HepG2 (cell line): ENCODE measurements at regions not wholly inside any gene's neighbourhood (a gene's known extent, or its start where the extent isn't known, plus 50 kb on each side); places are given as distances from the start of the nearest gene placed in this dataset.

Experiments
- ATAC-seq: fragments of 200-7000 bp; cut with Tn5 transposase; 3 replicates; pipeline ENCODE4 v1.9.1; 2020; ENCODE audit warnings: mild to moderate bottlenecking, moderate library complexity
- BruUV-seq: library from RNA; stranded (reverse); fragments of 400-500 nt; replicated peaks from 2 replicates; lab custom pipeline; 2021; lab: Mats Ljungman, UMichigan
- CTCF ChIA-PET: fragments of 300-600 bp; formaldehyde crosslinking; extraction: SDS; loops from one replicate; lab custom pipeline; 2021; ENCODE audit warnings: low total read pairs, inconsistent platforms, low intra/inter-chr PET ratio; lab: Yijun Ruan, JAX
- POLR2A ChIA-PET: fragments of 350-600 bp; sonication (Branson Sonifier 250); formaldehyde crosslinking; loops from one replicate; lab custom pipeline; 2020; ENCODE audit warnings: antibody characterized with exemption, inconsistent platforms; lab: Yijun Ruan, JAX
- DNase-seq: peaks from one replicate; pipeline ENCODE4 v3.0.0-alpha.2; 2015; ENCODE audit warnings: low spot score
- FAIRE-seq: peaks from 3 replicates; lab custom pipeline; 2011; peaks lifted over from hg19 to GRCh38; lab: Jason Lieb, UNC
- H2AFZ ChIP-seq: one replicate; pipeline ENCODE4 v1.6.1; 2011; ENCODE audit warnings: low read length, inconsistent platforms
- H3K27ac ChIP-seq: fragments of 300-600 bp; 3 replicates; pipeline ENCODE4 v1.8.0; 2011; ENCODE audit warnings: mixed run types, mild to moderate bottlenecking, mixed read lengths, low read length, inconsistent platforms; ENCODE audit not compliant: insufficient read depth; ENCODE audit errors: extremely low read length
- H3K27me3 ChIP-seq, 2 experiments: fragments of 200-600 bp in 1 of 2; 2 replicates in 1 of 2; 3 replicates in 1 of 2; pipeline versions ENCODE4 v1.6.0 to v1.8.0; 2011; ENCODE audit warnings: low read length in 2 of 2, mild to moderate bottlenecking in 2 of 2, moderate library complexity in 2 of 2, inconsistent platforms in 1 of 2; ENCODE audit not compliant: insufficient read depth in 2 of 2, control insufficient read depth in 1 of 2
- H3K36me3 ChIP-seq, 2 experiments: fragments of 200-600 bp in 1 of 2; replicated peaks in 1 of 2; 2 replicates in 1 of 2; 3 replicates in 1 of 2; pipeline versions ENCODE4 v1.5.1 to v1.8.0; 2011; ENCODE audit warnings: low read length in 2 of 2, inconsistent platforms in 1 of 2; ENCODE audit not compliant: insufficient read depth in 2 of 2, control insufficient read depth in 1 of 2
- H3K4me1 ChIP-seq: 2 replicates; pipeline ENCODE4 v1.5.1; 2012; ENCODE audit warnings: low read length, inconsistent platforms; ENCODE audit not compliant: insufficient read depth
- H3K4me2 ChIP-seq: 2 replicates; pipeline ENCODE4 v1.6.0; 2011; ENCODE audit warnings: low read depth, low read length, inconsistent platforms
- H3K4me3 ChIP-seq, 3 experiments: fragments of 200-600 bp in 1 of 3; sonication (generic), shearing (Covaris generic) in 1 of 3; replicated peaks in 1 of 3; 2 replicates each; pipeline ENCODE4 v1.5.1; 2011 to 2016; ENCODE audit warnings: low read length in 3 of 3, inconsistent platforms in 2 of 3, low read depth in 2 of 3, mild to moderate bottlenecking in 2 of 3, control low read depth in 1 of 3, mixed read lengths in 1 of 3; ENCODE audit not compliant: insufficient read depth in 1 of 3
- H3K79me2 ChIP-seq: one replicate; pipeline ENCODE4 v1.6.1; 2011; ENCODE audit warnings: low read length, inconsistent platforms; ENCODE audit not compliant: insufficient read depth
- H3K9ac ChIP-seq: 2 replicates; pipeline ENCODE4 v1.6.0; 2011; ENCODE audit warnings: mild to moderate bottlenecking, low read depth, low read length, inconsistent platforms; ENCODE audit not compliant: insufficient read depth
- H3K9me3 ChIP-seq: 2 replicates; pipeline ENCODE4 v1.5.1; 2012; ENCODE audit warnings: mild to moderate bottlenecking, low read length
- H4K20me1 ChIP-seq: 2 replicates; pipeline ENCODE4 v1.6.0; 2011; ENCODE audit warnings: inconsistent platforms, mild to moderate bottlenecking, low read length, moderate library complexity; ENCODE audit not compliant: insufficient read depth
- CTCF ChIP-seq: sonication (generic); formaldehyde crosslinking; IDR thresholded peaks from 2 replicates; pipeline ENCODE4 v1.5.0; 2020; ENCODE audit warnings: mild to moderate bottlenecking, missing genetic modification reagents, moderate library complexity
- FOXK1 ChIP-seq: sonication (generic); formaldehyde crosslinking; IDR thresholded peaks from 2 replicates; pipeline ENCODE4 v1.4.0; 2020; ENCODE audit warnings: low read depth, missing genetic modification reagents, borderline replicate concordance
- HNF1A ChIP-seq, 2 experiments: sonication (generic) in 1 of 2; formaldehyde crosslinking in 1 of 2; IDR thresholded peaks; 2 replicates each; pipeline versions ENCODE4 v1.4.0 to v1.6.1; 2016 to 2020; ENCODE audit warnings: borderline replicate concordance in 1 of 2, low read depth in 1 of 2, mild to moderate bottlenecking in 1 of 2, missing genetic modification reagents in 1 of 2
- KLF9 ChIP-seq: IDR thresholded peaks from 2 replicates; pipeline ENCODE4 v1.6.1; 2016; ENCODE audit warnings: low read depth
- RXRA ChIP-seq: sonication (generic); formaldehyde crosslinking; IDR thresholded peaks from 2 replicates; pipeline ENCODE4 v1.5.1; 2020; ENCODE audit warnings: missing genetic modification reagents
- STAG1 ChIP-seq: sonication (generic); formaldehyde crosslinking; IDR thresholded peaks from 2 replicates; pipeline ENCODE4 v1.4.0; 2020; ENCODE audit warnings: missing genetic modification reagents
- ZBTB25 ChIP-seq: IDR thresholded peaks from 2 replicates; pipeline ENCODE4 v1.6.1; 2018; ENCODE audit warnings: missing genetic modification reagents
- ZBTB7B ChIP-seq: sonication (generic); formaldehyde crosslinking; IDR thresholded peaks from 2 replicates; pipeline ENCODE4 v1.4.0; 2020; ENCODE audit warnings: missing genetic modification reagents
- WGBS: methylation state at CpG from one replicate; pipeline ENCODE4 v1.1.6; 2017; ENCODE audit warnings: low lambda C conversion rate; 5-methylcytosine and 5-hydroxymethylcytosine counted together
- in situ Hi-C: cut with HindIII; loops from 2 replicates; pipeline ENCODE4 v1.10.0; 2017; ENCODE audit warnings: low pct_unique_long_range_greater_than_20kb; ENCODE audit not compliant: extremely low pct_ligation_motif_present
- intact Hi-C: fragments of 100-400 bp; cut with micrococcal nuclease; formaldehyde crosslinking; loops from one replicate; pipeline ENCODE4 v1.10.0; 2022; ENCODE audit not compliant: unreplicated experiment

GRCh38 chr10:8439040-8439439 is 384.6 kb downstream of the GATA3 start (continued):
- TF ChIP-seq KLF9 (no peak), FOXK1 (CRISPR knock-in tag) (no peak), ZBTB25 (CRISPR knock-in tag) (no peak)

DNA sequence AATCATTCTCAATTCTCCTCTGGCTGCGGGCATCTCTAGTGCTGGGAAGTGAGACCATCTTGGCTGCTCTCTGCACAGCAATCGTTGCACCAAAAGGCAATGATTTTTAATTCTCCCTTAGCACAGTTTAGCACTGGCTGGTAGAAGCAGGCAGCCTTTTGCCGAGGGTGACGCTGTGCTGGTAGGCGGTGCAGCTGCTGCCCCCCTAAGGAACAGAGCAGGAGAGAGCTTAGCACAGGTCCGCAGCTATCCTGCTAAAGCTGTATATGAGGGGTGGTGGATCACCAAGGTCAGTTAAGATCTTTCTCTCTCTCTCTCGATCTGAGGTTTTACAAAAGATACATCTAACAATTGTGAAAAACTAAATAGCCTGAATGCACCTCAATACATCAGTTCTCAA is 390.1 kb downstream of the GATA3 start:
- ATAC-seq (peak; percentile 50; the same call in 1 of the 3 replicates), DNase-seq (no peak), FAIRE-seq (no peak)
- Histone ChIP-seq H3K4me3 (no peak overlapping the region), H3K4me2 (no peak overlapping the region), H3K36me3 (no peaks in the 10 kb centered on the region), H2AFZ (no peak overlapping the region), H3K9ac (no peak overlapping the region), H3K27ac (no peak overlapping the region), H3K9me3 (no peaks in the 10 kb centered on the region), H4K20me1 (no peaks in the 10 kb centered on the region), H3K79me2 (no peaks in the 10 kb centered on the region), H3K27me3 (no peaks in the 10 kb centered on the region), H3K4me1 (no peaks in the 10 kb centered on the region)
- intact Hi-C loops: no loop called here
- in situ Hi-C loops: no loop called here
- ChIA-PET POLR2A (no interaction called here), CTCF (no interaction called here)
- WGBS: 1% methylated on average over 6 of the region's 7 CpGs
- no TSS peak for BruUV-seq
- TF ChIP-seq STAG1 (CRISPR knock-in tag): 0 out of 2 replicates have a peak, but pooled peaks have one; percentile 14
- TF ChIP-seq HNF1A (IDR thresholded peaks at IDR 0.05; ENCODE audit: low read depth): no peak
- TF ChIP-seq HNF1A (CRISPR knock-in tag; IDR thresholded peaks at IDR 0.05; ENCODE audit: borderline replicate concordance): no peak
- TF ChIP-seq CTCF (CRISPR knock-in tag): 0 out of 2 replicates have a peak, but pooled peaks have one; percentile 14
- no peak for TF ChIP-seq RXRA (CRISPR knock-in tag)
- no peak for TF ChIP-seq ZBTB7B
